SK-N-SH (cell line): ENCODE measurements at regions not wholly inside any gene's neighbourhood (a gene's known extent, or its start where the extent isn't known, plus 50 kb on each side); places are given as distances from the start of the nearest gene placed in this dataset.

ENCODE experiments used
- CTCF ChIA-PET: fragments of 300-600, 350-600 bp; formaldehyde crosslinking; extraction: SDS; loops from one replicate; lab custom pipeline; 2021; lab: Yijun Ruan, JAX
- POLR2A ChIA-PET: fragments of 350-600 bp; sonication (Branson Sonifier 250); formaldehyde crosslinking; extraction: SDS; loops from one replicate; lab custom pipeline; 2020; ENCODE audit warnings: antibody characterized with exemption, inconsistent platforms; lab: Yijun Ruan, JAX
- DNase-seq: peaks from one replicate; pipeline ENCODE4 v3.0.0; 2012
- H2AFZ ChIP-seq: fragments of 200-600 bp; sonication (generic); 2 replicates; pipeline ENCODE4 v1.8.1; 2016; ENCODE audit warnings: antibody characterized with exemption, mild to moderate bottlenecking, low read depth
- H3F3A ChIP-seq: fragments of 200-600 bp; sonication (generic); replicated peaks from 2 replicates; pipeline ENCODE3; 2016; ENCODE audit warnings: antibody characterized with exemption, mild to moderate bottlenecking; ENCODE audit not compliant: insufficient read depth
- H3K27ac ChIP-seq, 2 experiments: fragments of 200-500 bp in 1 of 2; fragments of 200-600 bp in 1 of 2; sonication (Bioruptor generic) in 1 of 2; sonication (generic), shearing (Covaris generic) in 1 of 2; 2 replicates each; pipeline versions ENCODE4 v1.5.1 to v1.6.1; 2014 to 2016; ENCODE audit warnings: low read depth in 2 of 2, inconsistent platforms in 1 of 2, low read length in 1 of 2, mild to moderate bottlenecking in 1 of 2, mixed read lengths in 1 of 2
- H3K27me3 ChIP-seq: fragments of 200-600 bp; sonication (generic), shearing (Covaris generic); 2 replicates; pipeline ENCODE4 v1.6.1; 2016; ENCODE audit warnings: mixed run types; ENCODE audit not compliant: insufficient read depth
- H3K36me3 ChIP-seq, 2 experiments: fragments of 200-500 bp in 1 of 2; fragments of 200-600 bp in 1 of 2; sonication (Bioruptor generic) in 1 of 2; sonication (generic) in 1 of 2; replicated peaks in 1 of 2; 2 replicates each; pipeline versions ENCODE3 to v1.5.1; 2014 to 2016; ENCODE audit warnings: low read length in 1 of 2, mild to moderate bottlenecking in 1 of 2; ENCODE audit not compliant: insufficient read depth in 2 of 2, control insufficient read depth in 1 of 2
- H3K4me1 ChIP-seq, 2 experiments: fragments of 200-500 bp in 1 of 2; fragments of 200-600 bp in 1 of 2; sonication (Bioruptor generic) in 1 of 2; sonication (generic), shearing (Covaris generic) in 1 of 2; 2 replicates each; pipeline versions ENCODE4 v1.5.1 to v1.6.1; 2014 to 2016; ENCODE audit warnings: low read depth in 1 of 2, low read length in 1 of 2, mixed run types in 1 of 2; ENCODE audit not compliant: insufficient read depth in 2 of 2, control insufficient read depth in 1 of 2
- H3K4me2 ChIP-seq: fragments of 200-600 bp; sonication (generic), shearing (Covaris generic); 2 replicates; pipeline ENCODE4 v1.6.1; 2017; ENCODE audit warnings: mixed run types
- H3K4me3 ChIP-seq, 2 experiments: fragments of 200-500 bp in 1 of 2; fragments of 200-600 bp in 1 of 2; sonication (Bioruptor generic) in 1 of 2; sonication (generic), shearing (Covaris generic) in 1 of 2; 2 replicates each; pipeline versions ENCODE4 v1.5.1 to v1.8.1; 2014 to 2016; ENCODE audit warnings: low read depth in 2 of 2, inconsistent platforms in 1 of 2, low read length in 1 of 2, mild to moderate bottlenecking in 1 of 2, mixed read lengths in 1 of 2, moderate library complexity in 1 of 2
- H3K79me2 ChIP-seq: fragments of 200-600 bp; sonication (generic); 2 replicates; pipeline ENCODE4 v1.8.1; 2017; ENCODE audit warnings: mild to moderate bottlenecking; ENCODE audit not compliant: insufficient read depth
- H3K9ac ChIP-seq: fragments of 200-600 bp; sonication (generic); 2 replicates; pipeline ENCODE4 v1.6.1; 2017; ENCODE audit warnings: mixed run types
- H3K9me2 ChIP-seq: fragments of 200-600 bp; sonication (generic); 2 replicates; pipeline ENCODE4 v1.6.1; 2017; ENCODE audit warnings: mixed run types
- H3K9me3 ChIP-seq: fragments of 200-600 bp; sonication (generic); 2 replicates; pipeline ENCODE4 v1.6.1; 2017; ENCODE audit warnings: mixed run types, mild to moderate bottlenecking, moderate library complexity
- H4K20me1 ChIP-seq: fragments of 200-600 bp; sonication (generic); 2 replicates; pipeline ENCODE4 v1.6.1; 2017; ENCODE audit warnings: mild to moderate bottlenecking, mixed run types; ENCODE audit not compliant: insufficient read depth
- ELF1 ChIP-seq: IDR thresholded peaks from 2 replicates; pipeline ENCODE4 v1.4.0; 2012
- EP300 ChIP-seq, 2 experiments: IDR thresholded peaks; 2 replicates each; pipeline versions ENCODE4 v1.4.0 to v1.6.1; 2012; ENCODE audit warnings: borderline replicate concordance in 1 of 2, low read depth in 1 of 2, low read length in 1 of 2
- GATA2 ChIP-seq: sonication (generic); formaldehyde crosslinking; IDR thresholded peaks from 2 replicates; pipeline ENCODE4 v1.5.0; 2020; ENCODE audit warnings: mild to moderate bottlenecking, missing genetic modification reagents
- IRF3 ChIP-seq: fragments of 150-350 bp; IDR thresholded peaks from 2 replicates; pipeline ENCODE4 v1.6.1; 2016; ENCODE audit warnings: mild to moderate bottlenecking, low read depth, low read length
- JUND ChIP-seq: IDR thresholded peaks from 2 replicates; pipeline ENCODE4 v1.4.0; 2012
- MAX ChIP-seq: IDR thresholded peaks from 2 replicates; pipeline ENCODE4 v1.4.0; 2012; ENCODE audit warnings: low read depth
- MEF2A ChIP-seq: IDR thresholded peaks from 2 replicates; pipeline ENCODE4 v1.4.0; 2012; ENCODE audit warnings: low read depth, borderline replicate concordance
- NRF1 ChIP-seq: IDR thresholded peaks from 2 replicates; pipeline ENCODE4 v1.6.1; 2012; ENCODE audit warnings: low read depth, mild to moderate bottlenecking, low read length
- POLR2AphosphoS5 ChIP-seq: IDR thresholded peaks from 2 replicates; pipeline ENCODE4 v1.6.1; 2012; ENCODE audit warnings: low read depth, low read length
- RAD21 ChIP-seq: IDR thresholded peaks from 2 replicates; pipeline ENCODE4 v1.6.1; 2012; ENCODE audit warnings: mild to moderate bottlenecking, low read length
- RCOR1 ChIP-seq: fragments of 150-350 bp; IDR thresholded peaks from 2 replicates; pipeline ENCODE4 v1.6.1; 2017; ENCODE audit warnings: antibody characterized with exemption, low read length
- REST ChIP-seq: IDR thresholded peaks from 2 replicates; pipeline ENCODE4 v1.6.1; 2012; ENCODE audit warnings: mild to moderate bottlenecking, low read depth, low read length, moderate library complexity
- RXRA ChIP-seq: IDR thresholded peaks from 2 replicates; pipeline ENCODE4 v1.4.0; 2012; ENCODE audit warnings: low read depth, mild to moderate bottlenecking, borderline replicate concordance
- SMC3 ChIP-seq: IDR thresholded peaks from 2 replicates; pipeline ENCODE4 v1.6.1; 2012; ENCODE audit warnings: low read depth, low read length, improper control_type of control experiment
- TAF1 ChIP-seq: IDR thresholded peaks from 2 replicates; pipeline ENCODE4 v1.6.1; 2012; ENCODE audit warnings: low read depth, mild to moderate bottlenecking, low read length, moderate library complexity, borderline replicate concordance
- TEAD4 ChIP-seq: IDR thresholded peaks from 2 replicates; pipeline ENCODE4 v1.4.0; 2012; ENCODE audit warnings: mild to moderate bottlenecking, borderline replicate concordance; ENCODE audit not compliant: insufficient read depth
- USF1 ChIP-seq: IDR thresholded peaks from 2 replicates; pipeline ENCODE4 v1.4.0; 2012; ENCODE audit warnings: low read depth, borderline replicate concordance
- USF2 ChIP-seq: fragments of 150-350 bp; IDR thresholded peaks from 2 replicates; pipeline ENCODE4 v1.6.1; 2017; ENCODE audit warnings: antibody characterized with exemption, low read length, low read depth, borderline replicate concordance
- YY1 ChIP-seq: IDR thresholded peaks from 2 replicates; pipeline ENCODE4 v1.4.0; 2012; ENCODE audit warnings: low read depth, mild to moderate bottlenecking
- WGBS: methylation state at CpG from one replicate; pipeline ENCODE4 v1.1.6; 2017; ENCODE audit warnings: low lambda C conversion rate; 5-methylcytosine and 5-hydroxymethylcytosine counted together

- Histone ChIP-seq H4K20me1 (no peaks in the 10 kb centered on the region), H3F3A (no peaks in the 10 kb centered on the region), H3K9me2 (no peaks in the 10 kb centered on the region), H3K9me3 (no peaks in the 10 kb centered on the region), H3K4me1 (no peaks in the 10 kb centered on the region), H3K27me3 (no peaks in the 10 kb centered on the region), H2AFZ (no peak overlapping the region), H3K4me2 (no peak overlapping the region), H3K9ac (no peak overlapping the region), H3K4me3 (no peak overlapping the region), H3K79me2 (no peaks in the 10 kb centered on the region), H3K36me3 (no peaks in the 10 kb centered on the region), H3K27ac (no peak overlapping the region)
- no peak for TF ChIP-seq MEF2A
- POLR2A ChIA-PET, result no interaction called here
- WGBS, result 5% methylated on average over 7 of the region's 9 CpGs
- CTCF ChIA-PET, result interaction anchor here (1.7 to 1.8 kb wide), 2 partner anchors 45 to 84 kb away, joined by 3 to 6 read pairs; no protein-coding TSS in a partner anchor
- DNase-seq, result no peak
Observed at GRCh38 chr15:98266295-98266694, 305.8 kb downstream of the ARRDC4 start.

GRCh38 chr15:98268163-98268562 lies 307.7 kb downstream of the ARRDC4 start:
- Histone ChIP-seq H3K27me3 (no peaks in the 10 kb centered on the region), H3F3A (no peaks in the 10 kb centered on the region), H4K20me1 (no peaks in the 10 kb centered on the region), H3K4me1 (no peaks in the 10 kb centered on the region), H2AFZ (no peak overlapping the region), H3K9me3 (no peaks in the 10 kb centered on the region), H3K9me2 (no peaks in the 10 kb centered on the region), H3K4me2 (no peak overlapping the region), H3K9ac (no peak overlapping the region), H3K4me3 (no peak overlapping the region), H3K27ac (no peak overlapping the region), H3K36me3 (no peaks in the 10 kb centered on the region), H3K79me2 (no peaks in the 10 kb centered on the region)
- TF ChIP-seq RXRA (no peak), MAX (no peak), USF1 (no peak), IRF3 (no peak), REST (no peak), ELF1 (no peak), USF2 (no peak), NRF1 (no peak), TEAD4 (no peak), SMC3 (no peak), MEF2A (no peak), TAF1 (no peak), RAD21 (no peak), GATA2 (CRISPR knock-in tag) (no peak), RCOR1 (no peak), POLR2AphosphoS5 (no peak), YY1 (no peak), EP300 (IDR thresholded peaks at IDR 0.05; ENCODE audit: borderline replicate concordance in 1 of 2, low read depth in 1 of 2, low read length in 1 of 2) (no peak), JUND (no peak)
- ChIA-PET POLR2A (no interaction called here), CTCF (interaction anchor here (2.4 kb wide), 1 partner anchor 24 kb away, joined by 9 read pairs; no protein-coding TSS in a partner anchor)
- no peak for DNase-seq
- WGBS, result 5% methylated on average over 4 of the region's 10 CpGs
